GM13977 (cell line): ENCODE measurements at regions not wholly inside any gene's neighbourhood (a gene's known extent, or its start where the extent isn't known, plus 50 kb on each side); places are given as distances from the start of the nearest gene placed in this dataset.

Source experiments
- DNase-seq: peaks from one replicate; pipeline ENCODE4 v3.0.0; 2012; ENCODE audit warnings: low spot score
- in situ Hi-C: fragments of 300-500 bp; cut with MboI; formaldehyde crosslinking; loops from one replicate; pipeline ENCODE4 v1.12.0; 2022; ENCODE audit warnings: low sequenced_read_pairs, low pct_unique_long_range_greater_than_20kb, mixed read lengths, inconsistent platforms; ENCODE audit not compliant: unreplicated experiment
- TF ChIP-seq, protein P1 (sequence below): IDR thresholded peaks from 2 replicates; pipeline ENCODE4 v1.5.1; 2012; ENCODE audit warnings: mild to moderate bottlenecking, control low read depth; ENCODE audit not compliant: insufficient read depth; ENCODE audit errors: extremely low read depth, missing control alignments

DNA sequence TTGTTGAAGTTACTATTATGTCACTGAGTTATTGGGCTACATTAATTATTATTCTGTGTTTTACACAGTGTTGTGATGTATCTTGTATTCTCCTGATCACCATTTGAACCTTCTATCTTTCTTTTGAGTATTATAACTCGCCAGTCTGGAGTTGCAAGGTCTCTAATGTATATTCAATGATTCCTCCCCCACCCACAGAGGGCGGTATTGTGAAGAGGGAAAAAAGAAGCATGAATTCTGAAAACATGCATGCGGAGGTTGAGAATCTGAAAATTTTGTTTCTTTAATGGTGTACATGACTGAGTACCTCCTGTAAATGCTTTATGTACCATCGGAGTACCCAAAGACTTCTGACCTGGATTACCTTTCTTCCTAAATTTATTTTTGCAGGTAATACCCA lies 266.6 kb downstream of the NR4A2 start:
- no peak for DNase-seq
- TF ChIP-seq, protein P1, sequence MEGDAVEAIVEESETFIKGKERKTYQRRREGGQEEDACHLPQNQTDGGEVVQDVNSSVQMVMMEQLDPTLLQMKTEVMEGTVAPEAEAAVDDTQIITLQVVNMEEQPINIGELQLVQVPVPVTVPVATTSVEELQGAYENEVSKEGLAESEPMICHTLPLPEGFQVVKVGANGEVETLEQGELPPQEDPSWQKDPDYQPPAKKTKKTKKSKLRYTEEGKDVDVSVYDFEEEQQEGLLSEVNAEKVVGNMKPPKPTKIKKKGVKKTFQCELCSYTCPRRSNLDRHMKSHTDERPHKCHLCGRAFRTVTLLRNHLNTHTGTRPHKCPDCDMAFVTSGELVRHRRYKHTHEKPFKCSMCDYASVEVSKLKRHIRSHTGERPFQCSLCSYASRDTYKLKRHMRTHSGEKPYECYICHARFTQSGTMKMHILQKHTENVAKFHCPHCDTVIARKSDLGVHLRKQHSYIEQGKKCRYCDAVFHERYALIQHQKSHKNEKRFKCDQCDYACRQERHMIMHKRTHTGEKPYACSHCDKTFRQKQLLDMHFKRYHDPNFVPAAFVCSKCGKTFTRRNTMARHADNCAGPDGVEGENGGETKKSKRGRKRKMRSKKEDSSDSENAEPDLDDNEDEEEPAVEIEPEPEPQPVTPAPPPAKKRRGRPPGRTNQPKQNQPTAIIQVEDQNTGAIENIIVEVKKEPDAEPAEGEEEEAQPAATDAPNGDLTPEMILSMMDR, result peak; percentile 35
- in situ Hi-C loops, result no loop called here

DNA sequence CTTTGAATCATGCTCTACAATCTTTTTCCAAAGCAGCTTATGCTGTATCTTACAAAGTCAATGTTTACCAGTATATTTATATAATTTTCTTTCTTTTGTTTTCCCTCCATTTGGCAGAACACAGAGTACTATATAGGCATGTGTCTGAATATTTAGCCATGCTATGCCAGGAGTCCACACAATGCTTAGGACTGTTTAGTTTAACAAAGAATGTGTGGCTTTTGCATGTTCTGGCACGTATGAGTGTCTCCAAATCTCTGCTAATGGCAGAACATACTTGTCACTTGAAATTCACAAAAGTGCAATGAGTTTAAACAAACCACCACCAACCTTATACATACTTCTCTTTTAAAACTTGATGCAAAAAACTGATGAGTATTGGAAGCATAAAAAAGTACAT lies 268.0 kb downstream of the NR4A2 start:
- in situ Hi-C loops, result no loop called here
- TF ChIP-seq, protein P1, result no peak

DNA sequence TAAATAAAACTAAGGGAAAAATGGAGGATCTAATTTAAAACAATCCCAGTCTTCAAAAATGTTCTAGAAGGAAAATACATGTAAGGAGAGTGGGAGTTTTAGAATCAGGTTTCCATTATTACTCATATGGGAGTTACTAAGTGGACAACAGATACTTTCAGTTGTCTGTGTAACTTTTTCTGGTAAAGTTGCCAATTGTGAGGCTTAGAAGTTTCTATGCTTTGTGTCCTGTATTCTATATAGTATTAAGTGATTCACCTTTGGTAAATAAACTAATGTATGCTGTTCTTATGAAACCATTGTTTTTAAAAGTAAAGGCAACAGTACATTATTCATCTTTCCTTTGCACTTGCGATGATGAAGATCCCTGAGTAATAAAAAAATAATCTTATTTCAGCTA lies 274.9 kb downstream of the NR4A2 start:
- in situ Hi-C loops, result no loop called here
- no peak for DNase-seq
- TF ChIP-seq, protein P1, result no peak

More for the DNA sequence above, 268.0 kb downstream of the NR4A2 start:
- DNase-seq, result no peak

DNA sequence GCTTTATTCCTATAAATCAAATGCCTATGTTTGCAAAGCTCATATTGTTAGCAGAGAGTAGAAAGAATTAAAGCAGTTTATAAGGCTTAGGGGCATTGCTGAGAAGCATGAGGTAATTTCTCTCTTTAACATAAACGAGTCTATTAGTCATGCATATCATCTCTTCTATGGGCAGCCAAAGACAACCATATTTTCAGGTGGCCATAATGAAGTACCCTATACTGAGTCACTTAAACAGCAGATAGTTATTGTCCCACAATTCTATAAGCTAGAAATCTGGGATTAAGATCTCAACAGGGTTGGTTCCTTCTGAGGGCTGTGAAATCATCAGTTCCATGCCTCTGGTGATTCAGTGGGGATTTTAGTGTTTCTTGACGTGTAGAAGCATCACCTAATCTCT lies 277.5 kb downstream of the NR4A2 start:
- in situ Hi-C loops, result no loop called here
- DNase-seq, result no peak
- TF ChIP-seq, protein P1, result no peak

DNA sequence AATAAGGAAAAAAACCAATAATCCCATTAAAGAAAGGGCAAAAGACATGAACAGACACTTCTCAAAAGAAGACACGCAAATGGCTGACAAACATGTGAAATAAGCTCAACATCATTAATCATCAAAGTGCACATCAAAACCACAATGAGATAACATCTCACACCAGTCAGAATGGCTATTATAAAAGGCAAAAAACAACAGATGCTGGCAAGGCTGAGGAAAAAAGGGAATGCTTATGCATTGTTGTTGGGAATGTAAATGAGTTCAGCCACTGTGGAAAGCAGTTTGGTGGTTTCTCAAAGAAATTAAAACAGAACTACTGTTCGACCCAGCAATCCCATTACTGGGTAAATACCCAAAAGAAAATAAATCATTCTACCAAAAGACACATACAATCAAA lies 285.6 kb downstream of the NR4A2 start:
- DNase-seq, result no peak
- in situ Hi-C loops, result no loop called here
- TF ChIP-seq, protein P1, result no peak

DNA sequence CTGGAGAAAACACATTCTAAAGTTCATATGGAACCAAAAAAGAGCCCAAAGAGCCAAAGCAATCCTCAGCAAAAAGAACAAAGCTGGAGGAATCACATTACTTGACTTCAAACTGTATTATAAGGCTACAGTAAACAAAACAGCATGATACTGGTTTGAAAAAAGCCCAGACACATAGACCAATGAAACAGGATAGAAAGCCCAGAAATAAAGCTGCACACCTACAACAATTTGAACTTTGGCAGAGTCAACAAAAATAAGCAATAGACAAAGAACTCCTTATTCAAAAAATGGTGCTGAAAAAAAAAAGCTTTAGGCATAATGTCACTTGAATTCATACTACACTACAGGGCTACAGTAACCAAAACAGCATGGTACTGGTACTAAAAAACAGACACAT lies 289.6 kb downstream of the NR4A2 start:
- in situ Hi-C loops, result no loop called here

More for the DNA sequence above, 289.6 kb downstream of the NR4A2 start:
- no peak for DNase-seq
- TF ChIP-seq, protein P1, result no peak
